K562 (cell line): ENCODE measurements at regions not wholly inside any gene's neighbourhood (a gene's known extent, or its start where the extent isn't known, plus 50 kb on each side); places are given as distances from the start of the nearest gene placed in this dataset.

ENCODE experiments used
- ATAC-seq: fragments of 200-7000 bp; cut with Tn5 transposase; 3 replicates; pipeline ENCODE4 v1.9.1; 2020; ENCODE audit warnings: moderate library complexity
- BruUV-seq: library from RNA; stranded (reverse); fragments of 400-500 nt; replicated peaks from 2 replicates; lab custom pipeline; 2021; lab: Mats Ljungman, UMichigan
- CTCF ChIA-PET: fragments of 300-600 bp; formaldehyde crosslinking; extraction: SDS; loops from one replicate; lab custom pipeline; 2021; ENCODE audit warnings: low intra/inter-chr PET ratio; lab: Yijun Ruan, JAX
- POLR2A ChIA-PET: fragments of 300-600, 350-650 bp; sonication (Branson Sonifier 250); formaldehyde crosslinking; extraction: SDS; loops from one replicate; lab custom pipeline; 2021; ENCODE audit warnings: antibody characterized with exemption, inconsistent platforms; lab: Yijun Ruan, JAX
- DNase-seq, 4 experiments: peaks; one replicate each; pipeline versions ENCODE4 v3.0.0 to v3.0.0-alpha.2; 2011 to 2018; ENCODE audit warnings: low spot score in 3 of 4, mixed read lengths in 3 of 4; ENCODE audit errors: extremely low read depth in 1 of 4
- FAIRE-seq: peaks from 2 replicates; lab custom pipeline; 2011; peaks lifted over from hg19 to GRCh38; lab: Jason Lieb, UNC
- H2AFZ ChIP-seq: 2 replicates; pipeline ENCODE4 v1.6.0; 2011; ENCODE audit warnings: low read depth, low read length, control low read depth, inconsistent platforms
- H3K27ac ChIP-seq: fragments of 200-600 bp; 3 replicates; pipeline ENCODE4 v1.8.0; 2011; ENCODE audit warnings: low read depth, mild to moderate bottlenecking, control low read depth, inconsistent platforms, low read length, moderate library complexity, mixed read lengths; ENCODE audit errors: extremely low read depth
- H3K27me3 ChIP-seq, 2 experiments: fragments of 300-600 bp in 1 of 2; 2 replicates in 1 of 2; 3 replicates in 1 of 2; pipeline versions ENCODE4 v1.6.0 to v1.8.0; 2011; ENCODE audit warnings: inconsistent platforms in 2 of 2, low read length in 2 of 2, mild to moderate bottlenecking in 1 of 2, mixed read lengths in 1 of 2, moderate library complexity in 1 of 2; ENCODE audit not compliant: control insufficient read depth in 2 of 2, insufficient read depth in 2 of 2
- H3K36me3 ChIP-seq: fragments of 300-600 bp; 3 replicates; pipeline ENCODE4 v1.8.0; 2011; ENCODE audit warnings: mild to moderate bottlenecking, low read length, inconsistent platforms; ENCODE audit not compliant: control insufficient read depth, insufficient read depth
- H3K4me1 ChIP-seq, 2 experiments: fragments of 200-600 bp in 1 of 2; replicated peaks in 1 of 2; 2 replicates in 1 of 2; 3 replicates in 1 of 2; pipeline versions ENCODE4 v1.5.1 to v1.8.0; 2011; ENCODE audit warnings: inconsistent platforms in 2 of 2, low read length in 2 of 2, mild to moderate bottlenecking in 1 of 2, mixed read lengths in 1 of 2, moderate library complexity in 1 of 2; ENCODE audit not compliant: control insufficient read depth in 2 of 2, insufficient read depth in 2 of 2
- H3K4me2 ChIP-seq: 2 replicates; pipeline ENCODE4 v1.6.1; 2011; ENCODE audit warnings: low read length, control low read depth, inconsistent platforms, mixed read lengths; ENCODE audit not compliant: insufficient read depth
- H3K4me3 ChIP-seq: fragments of 200-600 bp; sonication (generic), shearing (Covaris generic); 2 replicates; pipeline ENCODE4 v1.5.1; 2016; ENCODE audit warnings: control low read depth, inconsistent platforms
- H3K79me2 ChIP-seq: fragments of 200-600 bp; 3 replicates; pipeline ENCODE4 v1.8.0; 2011; ENCODE audit warnings: low read length, inconsistent platforms; ENCODE audit not compliant: control insufficient read depth, insufficient read depth
- H3K9ac ChIP-seq, 2 experiments: 2 replicates each; pipeline versions ENCODE4 v1.6.0 to v1.6.1; 2011; ENCODE audit warnings: low read depth in 2 of 2, low read length in 2 of 2, control low read depth in 1 of 2, inconsistent platforms in 1 of 2, mild to moderate bottlenecking in 1 of 2, mixed read lengths in 1 of 2; ENCODE audit not compliant: insufficient read depth in 1 of 2
- H3K9me1 ChIP-seq: one replicate; pipeline ENCODE4 v1.6.0; 2011; ENCODE audit warnings: inconsistent platforms, mild to moderate bottlenecking, low read length, moderate library complexity; ENCODE audit not compliant: control insufficient read depth, insufficient read depth
- H3K9me3 ChIP-seq: replicated peaks from 2 replicates; pipeline ENCODE4 v1.5.1; 2011; ENCODE audit warnings: low read depth, low read length, inconsistent platforms; ENCODE audit not compliant: control insufficient read depth, insufficient read depth
- H4K20me1 ChIP-seq: replicated peaks from 2 replicates; pipeline ENCODE4 v1.6.1; 2011; ENCODE audit warnings: low read length, inconsistent platforms, mixed read lengths; ENCODE audit not compliant: control insufficient read depth, insufficient read depth
- ARID3A ChIP-seq: IDR thresholded peaks from 2 replicates; pipeline ENCODE4 v1.6.1; 2012; ENCODE audit warnings: low read depth, low read length, improper control_type of control experiment, borderline replicate concordance
- BRF1 ChIP-seq: IDR thresholded peaks from 3 replicates; pipeline ENCODE4 v1.6.1; 2011; ENCODE audit warnings: borderline replicate concordance, mild to moderate bottlenecking; ENCODE audit not compliant: insufficient read length; ENCODE audit errors: extremely low read depth
- EP300 ChIP-seq: IDR thresholded peaks from 2 replicates; pipeline ENCODE4 v1.6.1; 2012; ENCODE audit warnings: low read length, improper control_type of control experiment
- ETV5 ChIP-seq: sonication (generic); formaldehyde crosslinking; IDR thresholded peaks from 2 replicates; pipeline ENCODE4 v1.4.0; 2020; ENCODE audit warnings: low read depth, mild to moderate bottlenecking, missing genetic modification reagents
- FIP1L1 ChIP-seq: fragments of 200-400 bp; formaldehyde crosslinking; IDR thresholded peaks from 2 replicates; pipeline ENCODE4 v1.6.1; 2018; ENCODE audit warnings: mild to moderate bottlenecking, low read depth, low read length; ENCODE audit not compliant: poor library complexity, severe bottlenecking
- FOXP1 ChIP-seq: sonication (generic); formaldehyde crosslinking; IDR thresholded peaks from 2 replicates; pipeline ENCODE4 v1.8.0; 2022; ENCODE audit warnings: mild to moderate bottlenecking, missing genetic modification reagents
- GTF2E2 ChIP-seq: fragments of 200-800 bp; sonication (Bioruptor generic); IDR thresholded peaks from 2 replicates; pipeline ENCODE4 v1.6.1; 2016; ENCODE audit warnings: missing genetic modification characterization, missing compliant biosample characterization
- HMG20A ChIP-seq: fragments of 450-650 bp; formaldehyde crosslinking; conservative IDR thresholded peaks from 2 replicates; pipeline ENCODE4 v1.4.0; 2020; ENCODE audit warnings: mild to moderate bottlenecking, mixed read lengths
- NFIC ChIP-seq: fragments of 450-650 bp; IDR thresholded peaks from 2 replicates; pipeline ENCODE4 v1.6.1; 2017; ENCODE audit warnings: mild to moderate bottlenecking, inconsistent platforms
- NR2C2 ChIP-seq, 2 experiments: fragments of 200-800 bp in 1 of 2; sonication (Bioruptor generic) in 1 of 2; sonication (generic) in 1 of 2; formaldehyde crosslinking in 1 of 2; IDR thresholded peaks; 2 replicates each; pipeline versions ENCODE4 v1.6.1 to v1.8.0; 2016 to 2022; ENCODE audit warnings: mild to moderate bottlenecking in 1 of 2, missing compliant biosample characterization in 1 of 2, missing genetic modification characterization in 1 of 2, missing genetic modification reagents in 1 of 2
- RB1 ChIP-seq: fragments of 450-650 bp; IDR thresholded peaks from 2 replicates; pipeline ENCODE4 v1.6.1; 2017; ENCODE audit warnings: low read depth, mild to moderate bottlenecking
- SMAD1 ChIP-seq: fragments of 150-350 bp; IDR thresholded peaks from 2 replicates; pipeline ENCODE4 v1.6.1; 2014; ENCODE audit warnings: low read length, low read depth; ENCODE audit not compliant: partially characterized antibody
- SREBF2 ChIP-seq: sonication (generic); formaldehyde crosslinking; IDR thresholded peaks from 2 replicates; pipeline ENCODE4 v1.4.0; 2020; ENCODE audit warnings: mild to moderate bottlenecking, missing genetic modification reagents
- ZNF436 ChIP-seq: fragments of 250-450, 450-650 bp; sonication (Bioruptor Pico); formaldehyde crosslinking; IDR thresholded peaks from 2 replicates; pipeline ENCODE4 v1.7.0; 2020; ENCODE audit warnings: mild to moderate bottlenecking
- WGBS: fragments of 100-300 bp; shearing (Covaris generic); methylation state at CpG from one replicate; pipeline ENCODE4 v1.1.6; 2016; ENCODE audit warnings: low coverage, mixed read lengths; ENCODE audit not compliant: insufficient coverage; ENCODE audit errors: missing lambda C conversion rate; 5-methylcytosine and 5-hydroxymethylcytosine counted together
- in situ Hi-C: fragments of 300-500 bp; cut with MboI; formaldehyde crosslinking; loops from 4 replicates; pipeline ENCODE4 v1.15.0; 2018; ENCODE audit warnings: inconsistent platforms, mixed read lengths
- intact Hi-C: fragments of 100-400 bp; cut with micrococcal nuclease; formaldehyde crosslinking; loops from 2 replicates; pipeline ENCODE4 v1.14.2; 2022

- TF ChIP-seq ARID3A (no peak), SMAD1 (no peak), ETV5 (no peak), BRF1 (no peak), FOXP1 (CRISPR knock-in tag) (no peak), RB1 (no peak), NFIC (no peak), HMG20A (CRISPR knock-in tag) (no peak), FIP1L1 (no peak)
These were observed 1676.0 kb downstream of the SLITRK1 start (continued) for GRCh38 chr13:82206241-82206640.

- no peaks in the 10 kb centered on the region for H3K9me1 ChIP-seq
- ATAC-seq (no peak), DNase-seq (no peak)
- H2AFZ ChIP-seq = no peak overlapping the region
- H3K79me2 ChIP-seq = no peaks in the 10 kb centered on the region
- H3K4me2 ChIP-seq = no peak overlapping the region
- CTCF ChIA-PET = no interaction called here
- H3K9me3 ChIP-seq = no peaks in the 10 kb centered on the region
- BruUV-seq = no TSS peak
- no peaks in the 10 kb centered on the region for H3K36me3 ChIP-seq
- no peaks in the 10 kb centered on the region for H3K27me3 ChIP-seq
- H4K20me1 ChIP-seq = no peaks in the 10 kb centered on the region
- no peak overlapping the region for H3K27ac ChIP-seq
- in situ Hi-C loops = no loop called here
- no peak overlapping the region for H3K9ac ChIP-seq
- H3K4me3 ChIP-seq = no peak overlapping the region
- WGBS = 0% methylated on average over 1 of the region's 1 CpG
- TF ChIP-seq ZNF436 (no peak), NR2C2 (CRISPR knock-in tag; IDR thresholded peaks at IDR 0.05) (no peak), NR2C2 (tag; IDR thresholded peaks at IDR 0.05) (no peak), EP300 (no peak), GTF2E2 (tag) (no peak), SREBF2 (CRISPR knock-in tag) (no peak)
- TF ChIP-seq, all 486 proteins: peak for 0
- no peak for FAIRE-seq
- POLR2A ChIA-PET = no interaction called here
- no peaks in the 10 kb centered on the region for H3K4me1 ChIP-seq
- intact Hi-C loops = no loop called here
These were observed 1679.9 kb downstream of the SLITRK1 start for GRCh38 chr13:82202398-82202797.
